ENCODE measurements at regions not wholly inside any gene's neighbourhood (a gene's known extent, or its start where the extent isn't known, plus 50 kb on each side); places are given as distances from the start of the nearest gene placed in this dataset.

DNA sequence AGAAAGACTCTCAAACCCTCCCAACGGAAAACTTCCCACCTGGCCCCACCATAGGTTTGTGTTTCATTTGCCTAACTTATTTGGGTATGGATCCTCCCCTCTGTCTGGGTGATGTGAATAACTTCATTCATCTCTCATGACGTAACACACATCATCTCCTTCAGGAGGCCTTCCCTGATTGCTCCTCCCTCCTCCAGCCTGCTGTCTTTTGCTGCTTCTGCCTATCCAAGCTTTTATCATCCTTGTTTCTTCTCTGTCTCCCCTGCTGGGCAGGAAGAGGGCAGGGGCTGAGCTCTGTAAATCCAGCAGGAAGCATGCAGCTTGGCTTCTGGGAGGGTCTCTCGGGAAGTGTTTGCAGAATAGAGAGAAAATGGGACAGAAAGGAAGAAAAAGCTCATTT is 766.0 kb upstream of the TBX3 start:
- Histone ChIP-seq H3K9me3 (no peaks in the 10 kb centered on the region), H3K27ac (no peak overlapping the region), H3K36me3 (no peaks in the 10 kb centered on the region), H3K4me3 (no peak overlapping the region), H3K4me1 (peaks cover 0 to 9% (median 3%) of the 10 kb centered on the region in 4 donors), H3K27me3 (peaks cover 9% of the 10 kb centered on the region)
- 86 to 87% methylated on average over 2 to 3 of the region's 3 CpGs for whole genome bisulfite sequencing, 2 donors (ENCODE audit: low coverage in 1 of 2)
- no peak for TF ChIP-seq POLR2AphosphoS5 (IDR thresholded peaks at IDR 0.05)
- in situ Hi-C loops (cut with MboI; ENCODE audit: low pct_ligation_motif_present in 1 of 4, low pct_unique_long_range_greater_than_20kb in 1 of 4, low sequenced_read_pairs in 3 of 4), result no loop called here
- intact Hi-C loops (cut with DNase I; ENCODE audit: low total_unique reads), result no loop called here
- DNase-seq, result no peak

- peaks cover 0 to 9% (median 3%) of the 10 kb centered on the region in 4 donors for H3K4me1 ChIP-seq
- DNase-seq, result no peak
- in situ Hi-C loops (cut with MboI; ENCODE audit: low pct_ligation_motif_present in 1 of 4, low pct_unique_long_range_greater_than_20kb in 1 of 4, low sequenced_read_pairs in 3 of 4), result no loop called here
- H3K36me3 ChIP-seq, result no peaks in the 10 kb centered on the region
- H3K27me3 ChIP-seq, result peaks cover 9% of the 10 kb centered on the region
- no peaks in the 10 kb centered on the region for H3K9me3 ChIP-seq
- TF ChIP-seq POLR2A (IDR thresholded peaks at IDR 0.05) (no peak), EP300 (IDR thresholded peaks at IDR 0.05; ENCODE audit: low read depth) (no peak), POLR2AphosphoS5 (IDR thresholded peaks at IDR 0.05) (no peak)
- TF ChIP-seq, protein P1, sequence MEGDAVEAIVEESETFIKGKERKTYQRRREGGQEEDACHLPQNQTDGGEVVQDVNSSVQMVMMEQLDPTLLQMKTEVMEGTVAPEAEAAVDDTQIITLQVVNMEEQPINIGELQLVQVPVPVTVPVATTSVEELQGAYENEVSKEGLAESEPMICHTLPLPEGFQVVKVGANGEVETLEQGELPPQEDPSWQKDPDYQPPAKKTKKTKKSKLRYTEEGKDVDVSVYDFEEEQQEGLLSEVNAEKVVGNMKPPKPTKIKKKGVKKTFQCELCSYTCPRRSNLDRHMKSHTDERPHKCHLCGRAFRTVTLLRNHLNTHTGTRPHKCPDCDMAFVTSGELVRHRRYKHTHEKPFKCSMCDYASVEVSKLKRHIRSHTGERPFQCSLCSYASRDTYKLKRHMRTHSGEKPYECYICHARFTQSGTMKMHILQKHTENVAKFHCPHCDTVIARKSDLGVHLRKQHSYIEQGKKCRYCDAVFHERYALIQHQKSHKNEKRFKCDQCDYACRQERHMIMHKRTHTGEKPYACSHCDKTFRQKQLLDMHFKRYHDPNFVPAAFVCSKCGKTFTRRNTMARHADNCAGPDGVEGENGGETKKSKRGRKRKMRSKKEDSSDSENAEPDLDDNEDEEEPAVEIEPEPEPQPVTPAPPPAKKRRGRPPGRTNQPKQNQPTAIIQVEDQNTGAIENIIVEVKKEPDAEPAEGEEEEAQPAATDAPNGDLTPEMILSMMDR (IDR thresholded peaks at IDR 0.05), result no peak
- intact Hi-C loops (cut with DNase I; ENCODE audit: low total_unique reads), result no loop called here
- H3K4me3 ChIP-seq, result no peak overlapping the region
- 80% methylated on average over 2 to 5 of the region's 5 CpGs for WGBS, 2 donors (ENCODE audit: low coverage in 1 of 2)
- no peak overlapping the region for H3K27ac ChIP-seq
Measured at GRCh38 chr12:115449526-115449925, 765.6 kb upstream of the TBX3 start.

DNA sequence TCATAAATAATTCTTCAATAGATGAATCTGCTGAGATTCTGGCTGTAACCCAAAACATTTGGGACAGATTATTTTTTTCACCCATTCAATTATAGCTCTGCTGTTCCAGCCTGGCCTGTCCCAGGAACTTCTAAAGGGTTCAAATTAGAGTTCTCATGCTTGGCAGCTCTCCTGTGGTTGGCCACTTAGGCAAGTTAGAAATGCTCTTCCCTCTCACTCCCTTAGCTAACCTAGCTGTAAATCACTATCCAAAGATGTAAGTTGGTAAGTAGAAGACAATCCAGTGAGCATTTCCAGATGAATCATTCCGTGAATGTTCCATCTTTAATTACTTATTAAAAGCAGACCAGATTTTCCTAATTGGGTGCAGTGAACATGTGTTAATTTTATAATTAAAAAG is 760.4 kb upstream of the TBX3 start:
- no peaks in the 10 kb centered on the region for H3K9me3 ChIP-seq
- TF ChIP-seq POLR2AphosphoS5 (IDR thresholded peaks at IDR 0.05), result no peak
- no peak for TF ChIP-seq POLR2A (IDR thresholded peaks at IDR 0.05)
- TF ChIP-seq, protein P1 (IDR thresholded peaks at IDR 0.05), result no peak
- TF ChIP-seq EP300 (IDR thresholded peaks at IDR 0.05; ENCODE audit: low read depth), result no peak
- no peaks in the 10 kb centered on the region for H3K36me3 ChIP-seq
- H3K4me3 ChIP-seq, result no peak overlapping the region
- H3K27ac ChIP-seq, result no peak overlapping the region
- 75 to 80% methylated on average over 1 of the region's 1 CpG for WGBS, 2 donors (ENCODE audit: low coverage in 1 of 2)
- in situ Hi-C loops (cut with MboI; ENCODE audit: low pct_ligation_motif_present in 1 of 4, low pct_unique_long_range_greater_than_20kb in 1 of 4, low sequenced_read_pairs in 3 of 4) (no loop called here), intact Hi-C loops (cut with DNase I; ENCODE audit: low total_unique reads) (no loop called here)
- no peaks in the 10 kb centered on the region for H3K4me1 ChIP-seq
- no peaks in the 10 kb centered on the region for H3K27me3 ChIP-seq
- no peak for DNase-seq

DNA sequence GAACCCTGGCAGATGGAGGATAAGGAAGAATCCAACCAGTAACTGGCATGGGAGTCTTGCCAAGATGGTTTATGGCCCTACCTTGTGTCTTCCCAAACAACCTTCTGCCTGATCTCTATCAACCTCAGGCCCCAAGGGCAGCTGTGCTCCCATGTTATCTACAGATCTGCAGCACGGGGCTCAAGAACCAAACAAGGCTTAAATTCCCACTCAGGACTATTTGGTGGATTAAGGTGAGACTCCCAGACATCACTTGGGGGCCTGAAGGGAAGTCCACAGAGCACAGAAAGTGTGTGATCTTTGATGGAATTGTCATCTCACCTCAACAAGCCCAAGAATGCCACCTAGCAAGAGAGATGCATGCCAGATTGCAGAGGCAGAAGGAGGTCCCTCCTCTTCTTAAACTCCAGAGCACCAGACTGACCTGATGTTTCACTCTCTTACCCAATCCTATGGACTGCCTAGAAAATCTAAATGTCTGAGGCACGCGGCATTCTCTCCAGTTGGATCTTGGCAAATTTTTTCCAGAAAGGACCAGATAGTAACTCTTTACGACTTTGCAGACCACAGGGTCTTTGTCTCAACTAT is 759.5 kb upstream of the TBX3 start:
- in situ Hi-C loops (cut with MboI; ENCODE audit: low pct_ligation_motif_present in 1 of 4, low pct_unique_long_range_greater_than_20kb in 1 of 4, low sequenced_read_pairs in 3 of 4), result no loop called here
- H3K27me3 ChIP-seq, result no peaks in the 10 kb centered on the region
- no peak overlapping the region for H3K27ac ChIP-seq
- no peak for DNase-seq
- no peaks in the 10 kb centered on the region for H3K9me3 ChIP-seq
- H3K36me3 ChIP-seq, result no peaks in the 10 kb centered on the region
- 73 to 87% methylated on average over 3 to 4 of the region's 4 CpGs for WGBS, 2 donors (ENCODE audit: low coverage in 1 of 2)
- intact Hi-C loops (cut with DNase I; ENCODE audit: low total_unique reads), result no loop called here
- TF ChIP-seq EP300 (IDR thresholded peaks at IDR 0.05; ENCODE audit: low read depth), result no peak
- TF ChIP-seq POLR2A (IDR thresholded peaks at IDR 0.05), result no peak
- H3K4me1 ChIP-seq, result no peaks in the 10 kb centered on the region
- no peak overlapping the region for H3K4me3 ChIP-seq

DNA sequence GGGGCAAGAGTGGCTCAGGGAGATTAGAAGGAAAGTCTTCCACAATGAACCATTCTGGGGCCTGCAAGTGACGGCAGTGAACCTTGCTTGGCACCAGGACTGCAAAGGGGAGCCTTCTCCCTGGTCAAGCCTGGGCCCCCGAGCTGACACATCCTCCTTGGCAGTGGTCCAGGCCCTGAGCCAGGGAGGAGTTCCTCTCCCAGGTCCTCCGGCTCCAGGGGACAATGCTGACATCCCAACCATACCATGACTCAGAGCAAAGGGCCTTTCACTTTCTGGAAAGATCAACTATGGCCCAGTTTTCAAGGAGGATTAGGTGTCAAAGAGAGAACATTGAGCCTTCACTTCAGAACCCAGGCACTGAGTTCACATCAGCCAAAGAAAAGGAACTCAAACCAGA is 756.5 kb upstream of the TBX3 start:
- Histone ChIP-seq H3K4me1 (no peaks in the 10 kb centered on the region), H3K9me3 (no peaks in the 10 kb centered on the region), H3K27ac (no peak overlapping the region), H3K4me3 (no peak overlapping the region), H3K36me3 (no peaks in the 10 kb centered on the region), H3K27me3 (no peaks in the 10 kb centered on the region)
- in situ Hi-C loops (cut with MboI; ENCODE audit: low pct_ligation_motif_present in 1 of 4, low pct_unique_long_range_greater_than_20kb in 1 of 4, low sequenced_read_pairs in 3 of 4), result no loop called here
- no peak for DNase-seq
- intact Hi-C loops (cut with DNase I; ENCODE audit: low total_unique reads), result no loop called here
- no peak for TF ChIP-seq EP300 (IDR thresholded peaks at IDR 0.05; ENCODE audit: low read depth)
- TF ChIP-seq, protein P1 (IDR thresholded peaks at IDR 0.05), result no peak
- no peak for TF ChIP-seq POLR2A (IDR thresholded peaks at IDR 0.05)
- TF ChIP-seq POLR2AphosphoS5 (IDR thresholded peaks at IDR 0.05), result no peak
- WGBS, 2 donors (ENCODE audit: low coverage in 1 of 2), result 49% methylated on average over 3 of the region's 3 CpGs; no CpG with 5 or more reads in 1 of the 2 donors
